GM10266 (cell line): ENCODE measurements at regions not wholly inside any gene's neighbourhood (a gene's known extent, or its start where the extent isn't known, plus 50 kb on each side); places are given as distances from the start of the nearest gene placed in this dataset.

ENCODE experiments used
- DNase-seq: peaks from one replicate; pipeline ENCODE4 v3.0.0; 2012; ENCODE audit errors: extremely low spot score
- CTCF ChIP-seq: IDR thresholded peaks from 2 replicates; pipeline ENCODE4 v1.5.1; 2012; ENCODE audit warnings: mild to moderate bottlenecking, low read depth; ENCODE audit not compliant: control insufficient read depth, insufficient read depth; ENCODE audit errors: missing control alignments

- no peak for DNase-seq
- no peak for TF ChIP-seq CTCF
Measured at GRCh38 chr12:115464661-115465060, 780.7 kb upstream of the TBX3 start.

GRCh38 chr12:115464111-115464581 lies 780.2 kb upstream of the TBX3 start:
- TF ChIP-seq CTCF: no peak
- no peak for DNase-seq

GRCh38 chr12:115461401-115461800 lies 777.4 kb upstream of the TBX3 start:
- no peak for TF ChIP-seq CTCF
- DNase-seq: no peak

GRCh38 chr12:115457798-115458197 lies 773.8 kb upstream of the TBX3 start:
- no peak for DNase-seq
- no peak for TF ChIP-seq CTCF

GRCh38 chr12:115456946-115457689 lies 773.1 kb upstream of the TBX3 start:
- no peak for DNase-seq
- TF ChIP-seq CTCF: peak; percentile 11

GRCh38 chr12:115455268-115455681 lies 771.3 kb upstream of the TBX3 start:
- no peak for TF ChIP-seq CTCF
- DNase-seq: no peak

- no peak for TF ChIP-seq CTCF
- DNase-seq: no peak
Measured at GRCh38 chr12:115452751-115453281, 768.8 kb upstream of the TBX3 start.
